Adrenal gland (tissue), 9 donors: ENCODE measurements at regions not wholly inside any gene's neighbourhood (a gene's known extent, or its start where the extent isn't known, plus 50 kb on each side); places are given as distances from the start of the nearest gene placed in this dataset.
"Not testable (repeated sequence)": the region's sequence is repeated elsewhere in the genome, so short reads cannot be mapped to it uniquely, and the experiment has no call there.

Source experiments
- DNase-seq, 7 donors: peaks; one replicate each; pipeline ENCODE4 v3.0.0-alpha.2; 2019 to 2020
- H3K27ac ChIP-seq, 5 donors: fragments of 200-600 bp; sonication (generic) in 4 of 5; 1 replicate in 3 of 5; 2 replicates in 2 of 5; pipeline versions ENCODE4 v1.5.1 to v1.8.0; 2016 to 2020; ENCODE audit warnings: mild to moderate bottlenecking in 1 of 5
- H3K27me3 ChIP-seq: fragments of 200-600 bp; 2 replicates; pipeline ENCODE4 v1.8.0; 2021
- H3K36me3 ChIP-seq, 2 donors: fragments of 200-600 bp; replicated peaks in 1 of 2; 1 replicate in 1 of 2; 2 replicates in 1 of 2; pipeline versions ENCODE4 v1.5.1 to v1.8.0; 2018 to 2022
- H3K4me1 ChIP-seq, 2 donors: fragments of 200-600 bp; replicated peaks in 1 of 2; 1 replicate in 1 of 2; 2 replicates in 1 of 2; pipeline versions ENCODE4 v1.5.1 to v1.8.0; 2018 to 2021
- H3K4me3 ChIP-seq, 4 donors: fragments of 200-600 bp; sonication (generic) in 3 of 4; one replicate each; pipeline ENCODE4 v1.5.1; 2016 to 2018
- H3K9me3 ChIP-seq, 3 donors: fragments of 200-600 bp; sonication (generic) in 1 of 3; replicated peaks in 1 of 3; 1 replicate in 2 of 3; 2 replicates in 1 of 3; pipeline versions ENCODE4 v1.5.1 to v1.8.0; 2016 to 2021
- CTCF ChIP-seq, 6 experiments: fragments of 450-650 bp in 4 of 6; fragments of 200-600 bp in 2 of 6; sonication (generic) in 1 of 6; IDR thresholded peaks; 1 replicate in 5 of 6; 2 replicates in 1 of 6; pipeline versions ENCODE4 v1.5.1 to v1.8.0; 2016 to 2021; ENCODE audit warnings: antibody characterized with exemption in 6 of 6, mild to moderate bottlenecking in 2 of 6, moderate library complexity in 1 of 6
- POLR2A ChIP-seq, 2 donors: fragments of 450-650 bp; IDR thresholded peaks; one replicate each; pipeline ENCODE4 v1.6.1; 2017; ENCODE audit warnings: antibody characterized with exemption in 2 of 2, mild to moderate bottlenecking in 2 of 2, moderate library complexity in 1 of 2
- WGBS, 4 donors: extraction: QIAGEN DNeasy Blood & Tissue Kit in 2 of 4; methylation state at CpG; one replicate each; pipeline versions ENCODE4 v1.1.5 to v1.1.7; 2013 to 2017; 5-methylcytosine and 5-hydroxymethylcytosine counted together
- intact Hi-C, 2 donors: fragments of 100-400 bp; cut with DNase I; formaldehyde crosslinking; loops; one replicate each; pipeline versions ENCODE4 v1.14.1 to v1.15.0; 2022 to 2023
- donor health status: healthy with polysubstance abuse.
- donor health status: Bipolar disorder and iron deficiency.
- donor health status: DM: yes; HTN: yes; CAD: no.
- donor health status: DM: no; HTN: no; CAD: no.
- donor health status: DM: no; HTN: no; CAD: no.

DNA sequence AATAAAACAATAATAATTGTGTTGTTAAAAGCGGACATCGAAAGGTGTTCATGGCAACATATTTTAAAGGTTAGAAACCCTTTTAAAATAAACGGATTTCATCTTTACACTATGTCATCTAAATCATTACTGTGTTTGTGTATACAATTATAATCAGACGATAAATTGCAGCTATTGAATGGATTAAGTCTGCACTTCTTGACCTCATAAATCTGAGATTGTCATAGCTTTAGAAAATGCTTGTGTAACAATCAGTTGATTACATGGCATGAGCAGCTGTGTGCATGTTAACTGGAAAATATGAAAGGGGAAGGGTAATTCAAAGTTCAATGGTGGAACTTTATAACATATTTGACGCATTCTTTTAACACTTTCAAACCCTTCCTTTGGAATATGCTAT lies 152.4 kb upstream of the MDFIC2 start:
- no peak for TF ChIP-seq CTCF (IDR thresholded peaks at IDR 0.05)
- no peak for TF ChIP-seq POLR2A (IDR thresholded peaks at IDR 0.05)
- 49 to 53% (median 50%) methylated on average over 5 of the region's 5 CpGs for WGBS, 4 donors

DNA sequence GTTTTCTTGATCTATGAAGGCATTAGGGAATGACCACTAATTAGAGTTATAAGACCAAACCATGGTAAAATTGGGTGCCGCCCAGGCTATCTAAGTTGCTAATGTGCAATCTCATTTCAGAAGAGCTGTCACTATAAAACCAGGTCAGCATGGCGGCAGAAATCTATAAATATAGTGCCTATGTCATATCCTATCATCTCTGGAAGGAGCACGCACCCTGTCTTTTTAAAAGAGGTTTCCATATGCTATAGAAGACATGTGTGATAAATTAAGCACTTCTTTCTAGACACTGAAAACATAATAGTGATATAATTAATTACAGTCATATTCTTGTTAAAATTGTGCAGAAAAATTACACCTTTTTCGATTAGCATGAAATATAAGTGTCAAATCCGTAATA lies 152.0 kb upstream of the MDFIC2 start:
- Histone ChIP-seq H3K4me1 (no peaks in the 10 kb centered on the region), H3K27ac (no peak overlapping the region), H3K4me3 (no peak overlapping the region), H3K36me3 (no peaks in the 10 kb centered on the region), H3K9me3 (no peaks in the 10 kb centered on the region), H3K27me3 (no peaks in the 10 kb centered on the region)
- intact Hi-C loops = no loop called here
- WGBS, 4 donors = 48 to 63% (median 61%) methylated on average over 5 of the region's 5 CpGs
- no peak for DNase-seq
- TF ChIP-seq POLR2A (IDR thresholded peaks at IDR 0.05) = no peak
- no peak for TF ChIP-seq CTCF (IDR thresholded peaks at IDR 0.05)

More for the DNA sequence above, 152.4 kb upstream of the MDFIC2 start:
- no peak overlapping the region for H3K27ac ChIP-seq
- H3K4me3 ChIP-seq = no peak overlapping the region
- intact Hi-C loops = no loop called here
- no peaks in the 10 kb centered on the region for H3K4me1 ChIP-seq
- no peaks in the 10 kb centered on the region for H3K9me3 ChIP-seq
- no peak for DNase-seq
- H3K27me3 ChIP-seq = no peaks in the 10 kb centered on the region
- H3K36me3 ChIP-seq = no peaks in the 10 kb centered on the region

- whole genome bisulfite sequencing, 4 donors = 56 to 88% (median 75%) methylated on average over 2 of the region's 2 CpGs
- H3K36me3 ChIP-seq, H3K27ac ChIP-seq, intact Hi-C loops, H3K9me3 ChIP-seq, H3K27me3 ChIP-seq, H3K4me1 ChIP-seq, H3K4me3 ChIP-seq, DNase-seq: not testable (repeated sequence)
Observed at GRCh38 chr3:70450220-70450619, 137.8 kb upstream of the MDFIC2 start.

GRCh38 chr3:70435422-70435821 lies 123.0 kb upstream of the MDFIC2 start:
- intact Hi-C loops, H3K27me3 ChIP-seq, H3K4me1 ChIP-seq, H3K4me3 ChIP-seq, DNase-seq, H3K27ac ChIP-seq, H3K36me3 ChIP-seq, H3K9me3 ChIP-seq: not testable (repeated sequence)
- 45 to 71% (median 60%) methylated on average over 2 of the region's 2 CpGs for WGBS, 4 donors

- Histone ChIP-seq H3K27ac (no peak overlapping the region), H3K36me3 (no peaks in the 10 kb centered on the region), H3K9me3 (no peaks in the 10 kb centered on the region), H3K4me3 (no peak overlapping the region), H3K4me1 (no peaks in the 10 kb centered on the region), H3K27me3 (no peaks in the 10 kb centered on the region)
- no peak for TF ChIP-seq CTCF (IDR thresholded peaks at IDR 0.05)
- no peak for TF ChIP-seq POLR2A (IDR thresholded peaks at IDR 0.05)
- no peak for DNase-seq
- WGBS, 4 donors = 80 to 94% (median 84%) methylated on average over 1 of the region's 1 CpG
- intact Hi-C loops = no loop called here
Observed at GRCh38 chr3:70433091-70433490, 120.7 kb upstream of the MDFIC2 start.
